HCT116 (cell line): ENCODE measurements at regions not wholly inside any gene's neighbourhood (a gene's known extent, or its start where the extent isn't known, plus 50 kb on each side); places are given as distances from the start of the nearest gene placed in this dataset.

ENCODE experiments used
- ELF1 ChIP-seq: IDR thresholded peaks from 2 replicates; pipeline ENCODE4 v1.6.1; 2012; ENCODE audit warnings: low read depth, borderline replicate concordance
- MAX ChIP-seq: IDR thresholded peaks from 2 replicates; pipeline ENCODE4 v1.6.1; 2012
- SIN3A ChIP-seq: IDR thresholded peaks from 2 replicates; pipeline ENCODE4 v1.6.1; 2012; ENCODE audit warnings: low read depth
- SP1 ChIP-seq: IDR thresholded peaks from 2 replicates; pipeline ENCODE4 v1.6.1; 2012; ENCODE audit warnings: low read depth
- TCF7L2 ChIP-seq: IDR thresholded peaks from 2 replicates; pipeline ENCODE4 v1.7.0; 2011; ENCODE audit warnings: borderline replicate concordance, inconsistent platforms; ENCODE audit not compliant: insufficient read depth, insufficient read length; ENCODE audit errors: extremely low read depth
- TF ChIP-seq, protein P1 (sequence below), 3 experiments: fragments of 200-600 bp in 1 of 3; sonication (generic) in 1 of 3; IDR thresholded peaks in 2 of 3; conservative IDR thresholded peaks in 1 of 3; 2 replicates each; pipeline ENCODE4 v1.5.1; 2012 to 2017; ENCODE audit warnings: low read depth in 2 of 3, low read length in 2 of 3, antibody characterized with exemption in 1 of 3, borderline replicate concordance in 1 of 3, control low read depth in 1 of 3, mild to moderate bottlenecking in 1 of 3, mixed read lengths in 1 of 3, mixed run types in 1 of 3, moderate library complexity in 1 of 3; ENCODE audit not compliant: insufficient read depth in 1 of 3

DNA sequence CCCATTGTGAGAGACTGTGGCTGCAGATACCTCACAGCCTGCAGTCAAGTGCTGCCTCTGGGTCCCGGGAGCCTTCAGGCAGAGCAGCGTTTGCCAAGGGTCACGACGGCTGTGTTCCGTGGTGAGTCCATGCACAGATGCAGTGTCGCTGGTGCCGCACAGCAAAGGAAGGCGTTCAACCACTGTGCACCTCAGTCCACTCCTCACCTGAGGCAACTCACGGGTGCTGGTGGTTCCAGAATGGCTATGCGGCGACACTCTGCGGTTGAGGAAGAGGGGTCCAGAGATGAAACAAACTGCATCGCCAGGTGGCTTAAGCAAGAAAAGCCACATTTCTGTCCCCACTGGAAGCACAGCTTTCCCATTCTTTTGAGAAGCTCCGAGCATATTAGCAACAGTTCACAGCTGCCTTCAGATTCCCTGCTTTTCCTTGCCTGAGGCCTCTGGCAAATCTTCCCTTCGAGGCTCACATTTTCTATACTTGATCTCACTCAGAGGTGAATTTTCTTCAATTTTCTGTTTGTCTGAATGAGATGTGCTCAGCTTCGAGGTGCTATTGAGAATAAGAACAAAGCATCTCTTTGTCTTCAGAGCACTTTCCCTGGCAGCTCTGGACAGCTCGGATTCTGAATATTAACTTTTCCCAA lies 208.8 kb upstream of the TWIST2 start:
- TF ChIP-seq TCF7L2 (no peak), SP1 (no peak), SIN3A (no peak), ELF1 (no peak), MAX (no peak)
- TF ChIP-seq, protein P1, sequence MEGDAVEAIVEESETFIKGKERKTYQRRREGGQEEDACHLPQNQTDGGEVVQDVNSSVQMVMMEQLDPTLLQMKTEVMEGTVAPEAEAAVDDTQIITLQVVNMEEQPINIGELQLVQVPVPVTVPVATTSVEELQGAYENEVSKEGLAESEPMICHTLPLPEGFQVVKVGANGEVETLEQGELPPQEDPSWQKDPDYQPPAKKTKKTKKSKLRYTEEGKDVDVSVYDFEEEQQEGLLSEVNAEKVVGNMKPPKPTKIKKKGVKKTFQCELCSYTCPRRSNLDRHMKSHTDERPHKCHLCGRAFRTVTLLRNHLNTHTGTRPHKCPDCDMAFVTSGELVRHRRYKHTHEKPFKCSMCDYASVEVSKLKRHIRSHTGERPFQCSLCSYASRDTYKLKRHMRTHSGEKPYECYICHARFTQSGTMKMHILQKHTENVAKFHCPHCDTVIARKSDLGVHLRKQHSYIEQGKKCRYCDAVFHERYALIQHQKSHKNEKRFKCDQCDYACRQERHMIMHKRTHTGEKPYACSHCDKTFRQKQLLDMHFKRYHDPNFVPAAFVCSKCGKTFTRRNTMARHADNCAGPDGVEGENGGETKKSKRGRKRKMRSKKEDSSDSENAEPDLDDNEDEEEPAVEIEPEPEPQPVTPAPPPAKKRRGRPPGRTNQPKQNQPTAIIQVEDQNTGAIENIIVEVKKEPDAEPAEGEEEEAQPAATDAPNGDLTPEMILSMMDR (IDR thresholded peaks at IDR 0.05 in 2 of 3, conservative IDR thresholded peaks at IDR 0.05 in 1 of 3; ENCODE audit: borderline replicate concordance in 1 of 3, insufficient read depth in 1 of 3, low read depth in 2 of 3, low read length in 2 of 3): no peak
